Kidney (tissue), 13 donors: ENCODE measurements at regions not wholly inside any gene's neighbourhood (a gene's known extent, or its start where the extent isn't known, plus 50 kb on each side); places are given as distances from the start of the nearest gene placed in this dataset.

Experiments used
- DNase-seq, 5 donors: peaks; one replicate each; pipeline ENCODE4 v3.0.0-alpha.2; 2013 to 2020
- FAIRE-seq: peaks from 2 replicates; lab custom pipeline; 2012; peaks lifted over from hg19 to GRCh38; lab: Jason Lieb, UNC
- H3K27ac ChIP-seq, 2 donors: one replicate each; pipeline ENCODE4 v1.7.0; 2013; ENCODE audit warnings: low read depth in 2 of 2, low read length in 2 of 2, inconsistent platforms in 1 of 2
- H3K27me3 ChIP-seq: one replicate; pipeline ENCODE4 v1.7.1; 2013; ENCODE audit warnings: low read length, inconsistent platforms; ENCODE audit not compliant: control insufficient read depth, insufficient read depth
- H3K36me3 ChIP-seq, 3 donors: one replicate each; pipeline versions ENCODE4 v1.7.0 to v1.7.1; 2013; ENCODE audit warnings: low read length in 3 of 3, control low read depth in 1 of 3, inconsistent platforms in 1 of 3; ENCODE audit not compliant: insufficient read depth in 3 of 3, control insufficient read depth in 2 of 3
- H3K4me1 ChIP-seq, 3 donors: one replicate each; pipeline versions ENCODE4 v1.7.0 to v1.7.1; 2013; ENCODE audit warnings: low read length in 3 of 3, inconsistent platforms in 1 of 3, low read depth in 1 of 3; ENCODE audit not compliant: control insufficient read depth in 2 of 3, insufficient read depth in 2 of 3
- H3K4me3 ChIP-seq, 3 donors: one replicate each; pipeline versions ENCODE4 v1.7.0 to v1.8.1; 2013; ENCODE audit warnings: low read length in 3 of 3, control low read depth in 1 of 3, inconsistent platforms in 1 of 3
- H3K9ac ChIP-seq, 3 donors: one replicate each; pipeline versions ENCODE4 v1.7.0 to v1.7.1; 2013; ENCODE audit warnings: low read length in 3 of 3, control low read depth in 1 of 3, inconsistent platforms in 1 of 3
- H3K9me3 ChIP-seq, 3 donors: one replicate each; pipeline versions ENCODE4 v1.7.0 to v1.7.1; 2013; ENCODE audit warnings: low read length in 3 of 3, control low read depth in 1 of 3, inconsistent platforms in 1 of 3; ENCODE audit not compliant: control insufficient read depth in 2 of 3, insufficient read depth in 1 of 3
- intact Hi-C: fragments of 100-400 bp; cut with DNase I; formaldehyde crosslinking; loops from one replicate; pipeline ENCODE4 v1.11.1; 2022
- TF ChIP-seq, protein P1 (sequence below): IDR thresholded peaks from 3 replicates; pipeline ENCODE4 v1.5.1; 2012; ENCODE audit warnings: mild to moderate bottlenecking, moderate library complexity, borderline replicate concordance; ENCODE audit not compliant: insufficient read depth; ENCODE audit errors: extremely low read depth
- donor health status: control.
- donor health status: control.
- donor health status: control.
- donor health status: control.
- donor health status: control.
- donor health status: DM: yes; HTN: yes; CAD: no.
- donor health status: Normal renal cell carcinoma (clear cell type).

- TF ChIP-seq, protein P1, sequence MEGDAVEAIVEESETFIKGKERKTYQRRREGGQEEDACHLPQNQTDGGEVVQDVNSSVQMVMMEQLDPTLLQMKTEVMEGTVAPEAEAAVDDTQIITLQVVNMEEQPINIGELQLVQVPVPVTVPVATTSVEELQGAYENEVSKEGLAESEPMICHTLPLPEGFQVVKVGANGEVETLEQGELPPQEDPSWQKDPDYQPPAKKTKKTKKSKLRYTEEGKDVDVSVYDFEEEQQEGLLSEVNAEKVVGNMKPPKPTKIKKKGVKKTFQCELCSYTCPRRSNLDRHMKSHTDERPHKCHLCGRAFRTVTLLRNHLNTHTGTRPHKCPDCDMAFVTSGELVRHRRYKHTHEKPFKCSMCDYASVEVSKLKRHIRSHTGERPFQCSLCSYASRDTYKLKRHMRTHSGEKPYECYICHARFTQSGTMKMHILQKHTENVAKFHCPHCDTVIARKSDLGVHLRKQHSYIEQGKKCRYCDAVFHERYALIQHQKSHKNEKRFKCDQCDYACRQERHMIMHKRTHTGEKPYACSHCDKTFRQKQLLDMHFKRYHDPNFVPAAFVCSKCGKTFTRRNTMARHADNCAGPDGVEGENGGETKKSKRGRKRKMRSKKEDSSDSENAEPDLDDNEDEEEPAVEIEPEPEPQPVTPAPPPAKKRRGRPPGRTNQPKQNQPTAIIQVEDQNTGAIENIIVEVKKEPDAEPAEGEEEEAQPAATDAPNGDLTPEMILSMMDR: no peak
- Histone ChIP-seq H3K36me3 (no peaks in the 10 kb centered on the region), H3K27ac (no peak overlapping the region), H3K9ac (no peak overlapping the region), H3K4me1 (no peaks in the 10 kb centered on the region), H3K27me3 (no peaks in the 10 kb centered on the region), H3K9me3 (no peaks in the 10 kb centered on the region), H3K4me3 (no peak overlapping the region)
- DNase-seq: no peak
- intact Hi-C loops: no loop called here
- FAIRE-seq: no peak
These were observed 404.7 kb upstream of the UBE2E2 start for GRCh38 chr3:22798461-22798860.

- no peak overlapping the region for H3K9ac ChIP-seq
- TF ChIP-seq, protein P1: no peak
- no peak overlapping the region for H3K27ac ChIP-seq
- FAIRE-seq (no peak), DNase-seq (no peak)
- no peaks in the 10 kb centered on the region for H3K27me3 ChIP-seq
- H3K9me3 ChIP-seq: no peaks in the 10 kb centered on the region
- no peak overlapping the region for H3K4me3 ChIP-seq
- no peaks in the 10 kb centered on the region for H3K36me3 ChIP-seq
- H3K4me1 ChIP-seq: no peaks in the 10 kb centered on the region
- intact Hi-C loops: no loop called here
These were observed 383.9 kb upstream of the UBE2E2 start for GRCh38 chr3:22819209-22819608.

- Histone ChIP-seq H3K36me3 (no peaks in the 10 kb centered on the region), H3K9me3 (no peaks in the 10 kb centered on the region), H3K27me3 (no peaks in the 10 kb centered on the region), H3K27ac (no peak overlapping the region), H3K4me3 (no peak overlapping the region), H3K9ac (no peak overlapping the region), H3K4me1 (peaks cover 0 to 5% (median 0%) of the 10 kb centered on the region in 3 donors)
- FAIRE-seq (peak; percentile 81), DNase-seq (peak in 2 of 5 donors; percentile 12 to 29)
- intact Hi-C loops: no loop called here
- TF ChIP-seq, protein P1: no peak
These were observed 368.1 kb upstream of the UBE2E2 start for GRCh38 chr3:22835041-22835440.

DNA sequence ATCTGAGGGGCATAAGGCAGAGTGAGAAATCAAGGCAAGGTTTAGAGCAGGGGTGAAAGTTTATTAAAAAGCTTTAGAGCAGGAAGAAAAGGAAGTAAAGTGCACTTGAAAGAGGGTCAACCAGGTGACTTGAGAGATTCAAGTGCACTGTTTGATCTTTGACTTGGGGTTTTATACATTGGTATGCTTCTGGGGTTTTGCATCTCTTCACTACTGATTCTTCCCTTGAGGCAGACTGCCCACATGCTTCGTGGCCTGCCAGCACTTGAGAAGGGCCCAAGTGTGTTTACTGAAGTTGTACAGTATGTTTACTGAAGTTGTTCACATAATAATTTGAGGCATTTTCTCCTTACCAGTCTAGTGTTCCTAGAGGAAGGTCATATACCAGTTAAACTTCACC, 367.0 kb upstream of the UBE2E2 start:
- TF ChIP-seq, protein P1: no peak
- Histone ChIP-seq H3K4me1 (peaks cover 0 to 5% (median 0%) of the 10 kb centered on the region in 3 donors), H3K27me3 (no peaks in the 10 kb centered on the region), H3K4me3 (no peak overlapping the region), H3K36me3 (no peaks in the 10 kb centered on the region), H3K9me3 (no peaks in the 10 kb centered on the region), H3K27ac (no peak overlapping the region), H3K9ac (no peak overlapping the region)
- no peak for DNase-seq
- intact Hi-C loops: no loop called here
- no peak for FAIRE-seq
